Upper lobe of left lung (tissue), 6 donors: ENCODE measurements at regions not wholly inside any gene's neighbourhood (a gene's known extent, or its start where the extent isn't known, plus 50 kb on each side); places are given as distances from the start of the nearest gene placed in this dataset.

Experiments used
- ATAC-seq, 2 donors: fragments of 200-7000 bp; cut with Tn5 transposase; one replicate each; pipeline ENCODE4 v1.9.1; 2022; ENCODE audit warnings: mild to moderate bottlenecking in 2 of 2, moderate library complexity in 2 of 2; ENCODE audit not compliant: low FRiP score in 2 of 2
- DNase-seq, 2 donors: peaks; one replicate each; pipeline ENCODE4 v3.0.0-alpha.2; 2019 to 2020
- H3K27ac ChIP-seq, 4 donors: fragments of 200-600 bp; sonication (generic); one replicate each; pipeline ENCODE4 v1.5.1; 2016 to 2019
- H3K27me3 ChIP-seq, 4 donors: fragments of 200-600 bp; sonication (generic); one replicate each; pipeline ENCODE4 v1.5.1; 2017 to 2019
- H3K36me3 ChIP-seq, 4 donors: fragments of 200-600 bp; sonication (generic); one replicate each; pipeline ENCODE4 v1.5.1; 2016 to 2019
- H3K4me1 ChIP-seq, 4 donors: fragments of 200-600 bp; sonication (generic); one replicate each; pipeline ENCODE4 v1.5.1; 2018 to 2019
- H3K4me3 ChIP-seq, 4 donors: fragments of 200-600 bp; sonication (generic); one replicate each; pipeline ENCODE4 v1.5.1; 2017 to 2019; ENCODE audit warnings: mild to moderate bottlenecking in 2 of 4, moderate library complexity in 1 of 4
- H3K9me3 ChIP-seq, 4 donors: fragments of 200-600 bp; sonication (generic); one replicate each; pipeline ENCODE4 v1.5.1; 2018 to 2019
- CTCF ChIP-seq, 6 experiments: fragments of 450-650 bp in 4 of 6; fragments of 200-600 bp in 2 of 6; sonication (generic) in 2 of 6; IDR thresholded peaks; one replicate each; pipeline ENCODE4 v1.5.1; 2016 to 2019; ENCODE audit warnings: antibody characterized with exemption in 6 of 6
- EP300 ChIP-seq, 4 donors: sonication (generic); formaldehyde crosslinking; IDR thresholded peaks; one replicate each; pipeline ENCODE4 v1.5.1; 2017; ENCODE audit warnings: antibody characterized with exemption in 4 of 4, control low read depth in 2 of 4
- POLR2A ChIP-seq, 4 donors: fragments of 450-650 bp; IDR thresholded peaks; one replicate each; pipeline ENCODE4 v1.5.1; 2016 to 2017; ENCODE audit warnings: antibody characterized with exemption in 4 of 4, mild to moderate bottlenecking in 2 of 4
- POLR2AphosphoS5 ChIP-seq, 2 donors: sonication (generic); formaldehyde crosslinking; IDR thresholded peaks; one replicate each; pipeline ENCODE4 v1.5.1; 2017; ENCODE audit warnings: antibody characterized with exemption in 2 of 2
- WGBS, 2 donors: methylation state at CpG; one replicate each; pipeline ENCODE4 v1.1.5; 2017 to 2018; 5-methylcytosine and 5-hydroxymethylcytosine counted together
- donor health status: DM: no; HTN: no; CAD: no; lungs with moderate emphysema.
- donor health status: DM: no; HTN: yes; CAD: no; lungs with severe emphysema.

- 49 to 54% methylated on average over 7 to 19 of the region's 19 CpGs for WGBS, 2 donors
- DNase-seq (peak in 1 of 2 donors; percentile 87), ATAC-seq (peak; percentile 74 to 81)
- peak overlapping the region in 1 of 4 donors; percentile 4 for H3K4me3 ChIP-seq
- H3K27me3 ChIP-seq, result no peaks in the 10 kb centered on the region
- no peak overlapping the region for H3K27ac ChIP-seq
- TF ChIP-seq EP300 (IDR thresholded peaks at IDR 0.05) (no peak), POLR2AphosphoS5 (IDR thresholded peaks at IDR 0.05) (no peak), POLR2A (IDR thresholded peaks at IDR 0.05) (no peak), CTCF (IDR thresholded peaks at IDR 0.05) (no peak)
- H3K4me1 ChIP-seq, result peaks cover 0 to 3% (median 1%) of the 10 kb centered on the region in 4 donors
- no peaks in the 10 kb centered on the region for H3K36me3 ChIP-seq
- H3K9me3 ChIP-seq, result no peaks in the 10 kb centered on the region
Observed at GRCh38 chr22:48089601-48090331, 1327.3 kb downstream of the TBC1D22A start.

GRCh38 chr22:48088926-48089536 lies 1326.6 kb downstream of the TBC1D22A start:
- ATAC-seq, result no peak
- no peaks in the 10 kb centered on the region for H3K27me3 ChIP-seq
- 89 to 93% methylated on average over 8 of the region's 8 CpGs for WGBS, 2 donors
- DNase-seq, result no peak
- no peaks in the 10 kb centered on the region for H3K36me3 ChIP-seq
- H3K9me3 ChIP-seq, result no peaks in the 10 kb centered on the region
- no peak for TF ChIP-seq EP300 (IDR thresholded peaks at IDR 0.05)
- TF ChIP-seq POLR2AphosphoS5 (IDR thresholded peaks at IDR 0.05), result no peak
- no peak for TF ChIP-seq POLR2A (IDR thresholded peaks at IDR 0.05)
- no peak for TF ChIP-seq CTCF (IDR thresholded peaks at IDR 0.05)
- no peak overlapping the region for H3K27ac ChIP-seq
- H3K4me1 ChIP-seq, result peaks cover 0 to 3% (median 1%) of the 10 kb centered on the region in 4 donors
- H3K4me3 ChIP-seq, result no peak overlapping the region

- ATAC-seq (no peak), DNase-seq (no peak)
- Histone ChIP-seq H3K4me3 (no peak overlapping the region), H3K4me1 (peaks cover 0 to 3% (median 1%) of the 10 kb centered on the region in 4 donors), H3K36me3 (no peaks in the 10 kb centered on the region), H3K9me3 (no peaks in the 10 kb centered on the region), H3K27ac (no peak overlapping the region), H3K27me3 (no peaks in the 10 kb centered on the region)
- no peak for TF ChIP-seq EP300 (IDR thresholded peaks at IDR 0.05)
- no peak for TF ChIP-seq CTCF (IDR thresholded peaks at IDR 0.05)
- TF ChIP-seq POLR2AphosphoS5 (IDR thresholded peaks at IDR 0.05), result no peak
- no peak for TF ChIP-seq POLR2A (IDR thresholded peaks at IDR 0.05)
- 88 to 91% methylated on average over 5 of the region's 5 CpGs for WGBS, 2 donors
Observed at GRCh38 chr22:48088251-48088650, 1325.8 kb downstream of the TBC1D22A start.

- no peak for DNase-seq
- H3K4me1 ChIP-seq, result peaks cover 0 to 3% (median 1%) of the 10 kb centered on the region in 4 donors
- H3K36me3 ChIP-seq, result no peaks in the 10 kb centered on the region
- WGBS, 2 donors, result 66 to 78% methylated on average over 7 to 8 of the region's 8 CpGs
- no peak overlapping the region for H3K27ac ChIP-seq
- no peaks in the 10 kb centered on the region for H3K9me3 ChIP-seq
- no peak for ATAC-seq
- H3K4me3 ChIP-seq, result no peak overlapping the region
- H3K27me3 ChIP-seq, result no peaks in the 10 kb centered on the region
- TF ChIP-seq EP300 (IDR thresholded peaks at IDR 0.05) (no peak), CTCF (IDR thresholded peaks at IDR 0.05) (no peak), POLR2A (IDR thresholded peaks at IDR 0.05) (no peak), POLR2AphosphoS5 (IDR thresholded peaks at IDR 0.05) (no peak)
Observed at GRCh38 chr22:48085901-48086645, 1323.6 kb downstream of the TBC1D22A start.
